BLaER1 treated with 17β-estradiol and CSF1 and Interleukin-3, amounts not matched to agents 10 nM and 100 nM (cell line): ENCODE measurements at regions not wholly inside any gene's neighbourhood (a gene's known extent, or its start where the extent isn't known, plus 50 kb on each side); places are given as distances from the start of the nearest gene placed in this dataset.
A peak's percentile ranks its signal among the peaks of the same experiment; 100 is the strongest.

ENCODE experiments used
- H3K27ac ChIP-seq, 11 experiments: shearing (Covaris generic); formaldehyde crosslinking; 2 replicates each; pipeline ENCODE4 v1.8.1; 2022
- H3K27me3 ChIP-seq, 11 experiments: shearing (Covaris generic); formaldehyde crosslinking; 2 replicates each; pipeline ENCODE4 v1.8.1; 2022
- H3K36me3 ChIP-seq, 11 experiments: shearing (Covaris generic); formaldehyde crosslinking; 2 replicates each; pipeline ENCODE4 v1.8.1; 2022
- H3K4me1 ChIP-seq, 10 experiments: shearing (Covaris generic); formaldehyde crosslinking; 2 replicates each; pipeline ENCODE4 v1.8.1; 2022
- H3K4me2 ChIP-seq, 11 experiments: shearing (Covaris generic); formaldehyde crosslinking; 2 replicates each; pipeline ENCODE4 v1.8.1; 2022
- H3K4me3 ChIP-seq, 10 experiments: shearing (Covaris generic); formaldehyde crosslinking; 2 replicates each; pipeline ENCODE4 v1.8.1; 2022
- H3K9ac ChIP-seq, 11 experiments: shearing (Covaris generic); formaldehyde crosslinking; 2 replicates each; pipeline ENCODE4 v1.8.1; 2022
- H3K9me3 ChIP-seq, 11 experiments: shearing (Covaris generic); formaldehyde crosslinking; replicated peaks in 1 of 11; 2 replicates each; pipeline ENCODE4 v1.8.1; 2022
- H4K20me1 ChIP-seq, 11 experiments: shearing (Covaris generic); formaldehyde crosslinking; 2 replicates each; pipeline ENCODE4 v1.8.1; 2022
- Cebpa-rat ChIP-seq, 11 experiments: shearing (Covaris generic); IDR thresholded peaks; 2 replicates each; pipeline ENCODE4 v1.8.1; 2022

DNA sequence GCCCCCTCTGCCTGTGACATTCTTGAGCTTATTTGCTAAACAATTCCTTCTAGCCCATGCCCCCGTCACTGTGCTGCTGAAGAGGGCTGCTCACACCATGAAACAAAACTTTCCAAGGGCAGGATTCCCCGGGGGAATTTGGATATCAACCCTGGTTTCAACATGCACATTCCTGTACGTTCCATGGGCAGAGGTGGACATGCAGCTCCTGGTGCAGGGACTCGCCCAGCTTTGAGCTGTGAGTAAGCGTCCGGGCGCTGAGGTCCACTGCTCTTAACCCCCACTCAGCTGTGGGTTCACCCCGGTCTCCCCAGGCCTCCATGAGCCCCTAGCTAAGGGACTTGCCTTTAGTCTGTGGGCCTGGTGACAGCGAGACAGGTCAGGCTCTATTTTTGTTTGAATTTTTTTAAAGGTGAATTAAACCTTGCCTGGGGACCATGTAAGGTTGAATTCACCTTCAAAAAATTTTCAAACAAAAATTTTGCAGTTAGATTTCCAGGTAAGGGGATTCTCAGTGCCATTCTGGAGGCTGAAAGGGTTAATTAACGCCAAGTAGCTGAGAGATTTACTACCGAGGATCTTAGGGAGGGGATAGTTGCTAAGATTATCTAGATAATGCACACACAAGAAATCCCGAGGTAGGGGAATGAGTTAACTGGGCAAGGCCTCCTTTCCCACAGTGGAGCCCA is 70.3 kb upstream of the SLC22A23 start:
- no peaks in the 10 kb centered on the region for H3K9me3 ChIP-seq
- no peak overlapping the region for H3K27ac ChIP-seq
- H3K4me1 ChIP-seq = peaks cover 0 to 26% (median 19%) of the 10 kb centered on the region in 10 experiments; a peak in 13 of 20 replicates
- no peaks in the 10 kb centered on the region for H4K20me1 ChIP-seq
- no peak for TF ChIP-seq Cebpa-rat (IDR thresholded peaks at IDR 0.05)
- no peaks in the 10 kb centered on the region for H3K27me3 ChIP-seq
- no peak overlapping the region for H3K4me2 ChIP-seq
- H3K9ac ChIP-seq = no peak overlapping the region
- no peaks in the 10 kb centered on the region for H3K36me3 ChIP-seq
- no peak overlapping the region for H3K4me3 ChIP-seq

DNA sequence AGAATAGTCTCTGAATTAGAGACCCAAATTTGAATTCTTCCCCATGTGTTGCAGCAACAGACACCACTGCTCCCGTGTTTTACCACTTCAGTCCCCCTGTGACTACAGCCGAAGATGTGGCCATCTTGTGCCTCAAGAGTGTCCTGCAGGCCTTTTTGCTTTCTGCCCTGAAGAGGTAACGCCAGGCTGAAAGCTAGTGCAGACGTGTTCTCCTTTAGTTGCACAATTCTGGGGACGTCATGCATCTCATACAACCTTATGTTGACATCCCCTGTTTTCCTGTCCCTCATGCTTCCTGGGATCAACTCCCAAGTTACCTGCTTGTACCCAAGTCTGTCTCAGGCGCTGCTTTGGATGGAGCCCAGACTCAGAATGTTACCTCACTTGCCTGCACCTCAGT is 69.1 kb upstream of the SLC22A23 start:
- no peak overlapping the region for H3K4me3 ChIP-seq
- no peak overlapping the region for H3K4me2 ChIP-seq
- H4K20me1 ChIP-seq = no peaks in the 10 kb centered on the region
- no peaks in the 10 kb centered on the region for H3K9me3 ChIP-seq
- TF ChIP-seq Cebpa-rat (IDR thresholded peaks at IDR 0.05) = no peak
- no peaks in the 10 kb centered on the region for H3K27me3 ChIP-seq
- H3K4me1 ChIP-seq = peaks cover 0 to 14% (median 11%) of the 10 kb centered on the region in 10 experiments; a peak in 13 of 20 replicates
- no peak overlapping the region for H3K27ac ChIP-seq
- no peak overlapping the region for H3K9ac ChIP-seq
- no peaks in the 10 kb centered on the region for H3K36me3 ChIP-seq

DNA sequence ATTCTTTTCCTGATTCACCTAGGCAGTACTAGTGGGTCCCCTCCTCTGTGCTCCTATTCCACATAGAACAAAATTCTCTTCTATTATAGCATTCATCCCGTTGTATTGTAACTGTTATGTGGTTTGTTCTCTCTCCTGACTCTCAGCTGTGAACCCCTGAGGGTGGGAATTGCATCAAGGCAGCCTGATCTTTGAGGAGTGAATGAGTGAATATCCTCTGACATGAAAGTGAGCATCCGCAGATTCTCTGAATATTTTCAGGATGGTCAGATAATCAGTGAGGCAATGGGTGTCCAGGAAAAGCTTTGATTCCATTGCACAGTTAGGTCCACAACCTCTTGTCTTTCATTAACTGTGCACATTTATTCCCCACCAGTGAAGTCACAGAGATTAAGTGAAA is 67.6 kb upstream of the SLC22A23 start:
- H3K4me3 ChIP-seq = no peak overlapping the region
- H3K36me3 ChIP-seq = no peaks in the 10 kb centered on the region
- no peak for TF ChIP-seq Cebpa-rat (IDR thresholded peaks at IDR 0.05)
- no peak overlapping the region for H3K9ac ChIP-seq
- H3K27ac ChIP-seq = no peak overlapping the region
- H3K4me2 ChIP-seq = peak overlapping the region in 6 of 11 experiments; percentile 21 to 35 (median 27); a peak in 7 of 22 replicates
- no peaks in the 10 kb centered on the region for H3K27me3 ChIP-seq
- no peaks in the 10 kb centered on the region for H3K9me3 ChIP-seq
- no peaks in the 10 kb centered on the region for H4K20me1 ChIP-seq
- H3K4me1 ChIP-seq = peaks cover 0 to 10% (median 6%) of the 10 kb centered on the region in 10 experiments; a peak in 10 of 20 replicates

DNA sequence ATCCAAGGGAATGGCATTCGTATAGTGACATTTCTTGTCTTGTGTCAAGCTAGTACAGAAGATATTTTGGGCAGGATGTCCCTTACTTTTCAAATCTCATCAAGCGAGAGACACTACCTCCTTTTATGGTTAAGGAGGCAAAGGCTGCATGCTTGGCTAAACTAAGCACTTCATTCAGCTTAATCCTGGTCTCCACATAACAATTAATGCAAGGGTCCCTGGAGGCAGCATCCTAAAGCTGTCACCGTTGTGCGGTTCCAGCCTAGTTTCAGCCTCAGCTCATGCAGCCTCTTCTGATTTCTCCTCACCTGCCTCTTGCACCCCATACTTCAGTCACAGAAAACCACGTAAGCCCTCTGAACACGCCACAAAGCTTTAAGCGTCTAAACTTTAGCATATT is 67.1 kb upstream of the SLC22A23 start:
- peak overlapping the region in 6 of 11 experiments; percentile 21 to 35 (median 27); a peak in 9 of 22 replicates for H3K4me2 ChIP-seq
- H3K4me1 ChIP-seq = peaks cover 0 to 10% (median 6%) of the 10 kb centered on the region in 10 experiments; a peak in 10 of 20 replicates
- TF ChIP-seq Cebpa-rat (IDR thresholded peaks at IDR 0.05) = no peak
- no peaks in the 10 kb centered on the region for H4K20me1 ChIP-seq
- H3K9me3 ChIP-seq = no peaks in the 10 kb centered on the region
- no peak overlapping the region for H3K27ac ChIP-seq
- H3K27me3 ChIP-seq = no peaks in the 10 kb centered on the region
- H3K4me3 ChIP-seq = no peak overlapping the region
- H3K36me3 ChIP-seq = no peaks in the 10 kb centered on the region
- H3K9ac ChIP-seq = no peak overlapping the region

DNA sequence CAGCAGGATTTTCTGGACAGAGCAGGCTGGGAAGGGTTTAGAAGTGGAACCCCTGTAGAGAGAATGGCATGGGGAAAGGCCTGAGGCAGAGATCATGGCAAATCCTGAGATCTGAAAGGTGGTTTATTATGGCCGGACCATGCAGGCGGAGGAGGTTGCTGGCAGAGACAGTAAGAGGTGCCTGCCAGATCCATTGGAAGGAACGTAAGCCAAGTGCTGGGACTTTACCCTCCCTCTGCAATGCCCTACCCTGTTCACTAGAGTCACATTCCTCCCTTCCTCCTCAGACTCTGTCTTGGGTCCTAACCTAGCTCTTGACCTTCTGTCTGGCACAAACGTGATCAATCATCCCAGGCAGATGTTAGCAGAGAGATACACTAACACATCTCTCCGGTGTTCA is 66.4 kb upstream of the SLC22A23 start:
- H3K27ac ChIP-seq = no peak overlapping the region
- no peak overlapping the region for H3K9ac ChIP-seq
- H3K4me2 ChIP-seq = peak overlapping the region in 2 of 11 experiments; percentile 31 to 35; a peak in 3 of 22 replicates
- H3K27me3 ChIP-seq = no peaks in the 10 kb centered on the region
- no peak overlapping the region for H3K4me3 ChIP-seq
- H3K4me1 ChIP-seq = peaks cover 0 to 10% (median 6%) of the 10 kb centered on the region in 10 experiments; a peak in 10 of 20 replicates
- H3K9me3 ChIP-seq = no peaks in the 10 kb centered on the region
- no peaks in the 10 kb centered on the region for H4K20me1 ChIP-seq
- no peaks in the 10 kb centered on the region for H3K36me3 ChIP-seq
- no peak for TF ChIP-seq Cebpa-rat (IDR thresholded peaks at IDR 0.05)

DNA sequence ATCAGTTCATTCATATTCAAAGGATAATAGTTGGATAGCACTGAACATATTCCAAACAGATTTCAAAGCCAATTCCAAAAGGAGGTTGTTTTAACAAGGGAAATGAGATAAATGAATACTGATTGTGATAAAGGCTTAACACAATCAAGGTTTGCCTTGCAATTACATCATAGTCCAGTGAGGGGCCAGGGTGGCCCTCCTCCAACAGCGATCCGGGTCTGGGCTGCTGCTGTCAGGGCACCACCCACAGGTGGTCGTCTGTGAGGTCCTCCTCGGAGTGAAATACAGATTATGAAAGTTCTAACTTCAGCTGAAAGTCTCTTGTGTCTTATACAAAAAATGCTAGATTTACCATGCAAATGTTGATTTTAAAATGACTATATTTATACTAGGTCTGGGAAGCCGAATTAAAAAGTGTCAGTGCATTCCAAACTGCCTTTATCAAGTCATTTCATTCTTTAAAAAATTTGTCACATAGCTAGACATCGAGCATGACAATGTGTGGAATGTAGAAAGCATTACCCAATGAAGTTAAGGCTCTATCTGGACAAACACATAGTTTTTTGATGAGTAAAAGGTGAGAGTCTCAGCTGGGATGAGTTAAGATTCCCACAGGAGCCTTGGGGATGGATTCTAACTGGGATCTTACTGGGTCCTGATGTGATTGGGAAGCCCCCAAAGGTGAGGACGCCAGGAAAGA is 65.9 kb upstream of the SLC22A23 start:
- Histone ChIP-seq H3K9me3 (no peaks in the 10 kb centered on the region), H3K4me3 (no peak overlapping the region), H3K27me3 (no peaks in the 10 kb centered on the region), H3K9ac (no peak overlapping the region), H4K20me1 (no peaks in the 10 kb centered on the region), H3K36me3 (no peaks in the 10 kb centered on the region), H3K27ac (no peak overlapping the region), H3K4me2 (no peak overlapping the region), H3K4me1 (peaks cover 0 to 10% (median 6%) of the 10 kb centered on the region in 10 experiments; a peak in 10 of 20 replicates)
- TF ChIP-seq Cebpa-rat (IDR thresholded peaks at IDR 0.05) = no peak

DNA sequence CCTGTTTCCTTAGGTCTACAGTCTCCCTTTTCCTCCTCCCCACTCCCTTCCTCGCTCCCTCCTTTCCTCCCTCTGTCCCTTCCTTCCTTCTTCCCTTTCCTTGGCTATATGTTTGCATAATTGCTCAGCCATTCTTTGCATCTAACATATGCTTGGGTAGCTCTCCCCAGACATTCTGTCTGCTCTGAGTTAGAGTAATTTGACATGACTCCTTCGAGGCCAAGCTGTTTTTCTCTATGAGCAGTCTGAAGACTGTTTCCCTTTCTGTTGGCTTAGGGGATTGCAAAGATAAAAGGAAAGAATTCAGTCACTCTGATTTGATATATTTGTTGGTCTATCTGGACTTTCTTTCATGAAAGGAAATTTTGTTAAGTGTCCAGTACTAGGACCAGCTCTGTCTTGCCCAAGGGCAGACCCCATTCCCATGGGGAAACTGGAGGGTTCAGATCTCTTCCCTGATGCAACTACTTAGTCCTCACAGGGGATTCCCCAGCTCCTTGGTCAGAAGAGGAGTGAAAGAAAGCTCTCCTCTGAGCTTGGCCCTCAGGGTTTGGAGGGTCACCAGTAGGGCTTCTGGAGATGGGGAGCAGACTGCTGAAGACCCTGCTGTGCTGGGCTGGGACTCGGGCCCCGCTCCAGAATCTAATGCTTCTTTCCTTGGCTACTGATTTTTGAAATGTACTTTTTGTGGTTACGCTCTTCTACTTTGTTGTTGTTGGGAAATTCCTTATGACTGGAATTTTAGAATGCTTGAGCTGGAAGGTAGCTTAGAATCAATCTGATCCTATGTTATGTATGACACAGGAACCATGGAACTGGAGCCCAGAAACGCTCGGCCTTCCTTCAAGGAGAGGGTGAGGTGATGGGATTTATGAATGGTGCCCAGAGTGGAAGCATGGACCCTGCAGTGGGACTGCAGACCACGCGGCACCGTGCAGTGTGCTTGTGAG is 63.7 kb upstream of the SLC22A23 start:
- no peak for TF ChIP-seq Cebpa-rat (IDR thresholded peaks at IDR 0.05)
- Histone ChIP-seq H3K9ac (no peak overlapping the region), H3K27ac (no peak overlapping the region), H3K4me1 (peaks cover 0 to 10% (median 6%) of the 10 kb centered on the region in 10 experiments; a peak in 10 of 20 replicates), H4K20me1 (no peaks in the 10 kb centered on the region), H3K4me3 (no peak overlapping the region), H3K36me3 (no peaks in the 10 kb centered on the region), H3K4me2 (no peak overlapping the region), H3K9me3 (no peaks in the 10 kb centered on the region), H3K27me3 (no peaks in the 10 kb centered on the region)

DNA sequence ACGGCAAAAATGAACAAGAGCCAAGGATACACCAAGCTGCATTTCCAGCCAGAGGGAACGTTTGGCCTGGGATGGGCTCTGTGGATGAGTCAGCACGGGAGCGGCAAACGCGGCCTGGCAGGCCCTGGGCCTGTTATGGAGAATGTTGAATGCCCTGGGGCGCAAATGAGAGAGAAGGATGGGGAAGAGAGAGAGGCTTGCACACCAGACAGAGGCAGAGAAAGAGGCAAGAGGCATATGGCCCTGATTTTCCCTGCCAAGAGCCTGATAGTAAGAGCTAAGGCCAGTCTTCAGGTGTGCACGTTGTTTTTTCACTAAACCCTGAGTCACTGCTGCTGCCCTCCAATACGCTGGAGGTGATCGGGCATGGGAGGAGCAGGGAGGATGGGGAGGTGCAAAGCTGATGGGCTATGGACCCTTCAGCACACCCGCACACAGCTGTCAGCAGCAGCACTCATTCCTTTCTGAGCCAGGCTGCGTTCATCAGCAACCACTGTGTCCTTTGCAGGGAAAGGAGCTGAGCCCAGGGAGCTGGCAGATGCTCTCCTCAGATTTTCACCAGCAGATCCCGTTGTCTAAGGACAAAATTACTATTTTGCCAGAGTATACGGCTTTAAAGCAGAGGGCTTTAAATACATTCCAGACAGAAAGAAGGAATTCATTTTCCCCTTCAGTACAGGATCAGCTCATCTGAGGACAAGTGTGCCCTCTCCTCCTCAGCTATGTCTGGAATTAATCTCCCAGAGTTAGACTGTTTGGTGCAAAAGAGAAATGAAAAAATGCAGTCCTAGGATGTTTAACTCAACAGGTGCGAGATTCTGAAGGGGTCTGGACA is 61.7 kb upstream of the SLC22A23 start:
- Histone ChIP-seq H3K27ac (no peak overlapping the region), H4K20me1 (0 out of 22 replicates have a peak, but pooled peaks cover 0 to 5% (median 0%) of the 10 kb centered on the region in 11 experiments), H3K4me3 (no peak overlapping the region), H3K4me1 (peaks cover 0 to 2% (median 0%) of the 10 kb centered on the region in 10 experiments; a peak in 5 of 20 replicates), H3K27me3 (no peaks in the 10 kb centered on the region), H3K9me3 (no peaks in the 10 kb centered on the region), H3K9ac (no peak overlapping the region), H3K36me3 (no peaks in the 10 kb centered on the region), H3K4me2 (no peak overlapping the region)
- no peak for TF ChIP-seq Cebpa-rat (IDR thresholded peaks at IDR 0.05)
